NCI-H526 (cell line): ENCODE measurements at regions not wholly inside any gene's neighbourhood (a gene's known extent, or its start where the extent isn't known, plus 50 kb on each side); places are given as distances from the start of the nearest gene placed in this dataset.

ENCODE experiments used
- DNase-seq, 2 experiments: peaks; one replicate each; lab custom pipeline; 2025; lab: John Stamatoyannopoulos, UW

DNA sequence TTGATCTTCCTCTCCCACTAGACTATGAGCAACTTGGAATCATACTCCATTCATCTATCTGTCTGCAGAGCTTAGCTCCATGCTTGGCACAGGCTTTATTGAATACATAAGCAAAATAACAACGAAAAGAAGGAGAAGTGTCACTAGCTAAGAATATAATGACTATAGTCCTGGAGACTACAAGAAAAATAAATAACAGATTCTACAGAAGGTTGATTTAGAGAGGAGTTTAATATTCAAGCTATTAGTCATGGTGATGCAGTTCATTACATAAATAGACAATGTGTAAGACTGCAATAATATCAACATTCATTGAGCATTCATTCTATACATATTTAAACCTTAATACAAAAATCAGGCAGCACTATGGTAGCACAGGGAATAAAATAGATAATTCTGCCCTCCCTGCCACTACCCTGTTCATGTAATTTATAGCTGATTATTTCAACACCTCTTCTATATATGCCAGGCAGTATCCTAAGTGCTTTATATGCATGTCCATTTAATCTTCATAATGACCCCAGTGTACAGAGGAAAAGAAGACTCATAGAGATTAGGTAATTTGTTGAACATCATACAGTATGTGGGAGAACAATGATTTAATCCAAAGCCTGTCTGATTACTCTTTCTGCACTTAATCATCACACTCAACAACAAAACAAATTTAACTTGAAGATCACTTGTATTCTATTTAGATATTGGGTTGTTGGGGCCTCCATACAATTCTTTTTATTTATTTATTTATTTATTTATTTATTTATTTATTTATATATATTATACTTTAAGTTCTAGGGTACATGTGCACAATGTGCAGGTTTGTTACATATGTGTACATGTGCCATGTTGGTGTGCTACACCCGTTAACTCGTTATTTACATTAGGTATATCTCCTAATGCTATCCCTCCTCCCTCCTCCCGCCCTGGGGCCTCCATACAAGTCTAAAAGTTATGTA, 165.3 kb downstream of the RNF152 start:
- no peak for DNase-seq

GRCh38 chr18:61724532-61724931, 168.3 kb downstream of the RNF152 start:
- no peak for DNase-seq

DNA sequence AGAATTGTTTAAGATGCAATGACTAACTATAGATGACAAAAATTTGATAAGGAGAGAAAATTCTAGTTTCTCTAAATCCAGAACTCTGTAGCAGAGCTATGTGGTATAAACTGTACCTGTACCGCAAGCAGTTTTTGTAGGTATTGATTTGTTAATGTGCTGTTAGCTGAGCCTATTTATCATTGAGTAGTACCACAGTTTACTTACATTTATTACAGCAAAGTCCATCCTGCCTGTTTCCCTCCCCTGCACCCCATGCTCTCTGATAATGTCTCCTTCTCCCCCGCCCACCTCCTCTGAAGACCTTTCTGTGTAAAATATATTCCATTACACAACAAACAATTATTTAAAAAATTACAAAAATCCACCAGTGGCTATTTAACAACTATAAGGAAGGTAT, 170.6 kb downstream of the RNF152 start:
- no peak for DNase-seq

DNA sequence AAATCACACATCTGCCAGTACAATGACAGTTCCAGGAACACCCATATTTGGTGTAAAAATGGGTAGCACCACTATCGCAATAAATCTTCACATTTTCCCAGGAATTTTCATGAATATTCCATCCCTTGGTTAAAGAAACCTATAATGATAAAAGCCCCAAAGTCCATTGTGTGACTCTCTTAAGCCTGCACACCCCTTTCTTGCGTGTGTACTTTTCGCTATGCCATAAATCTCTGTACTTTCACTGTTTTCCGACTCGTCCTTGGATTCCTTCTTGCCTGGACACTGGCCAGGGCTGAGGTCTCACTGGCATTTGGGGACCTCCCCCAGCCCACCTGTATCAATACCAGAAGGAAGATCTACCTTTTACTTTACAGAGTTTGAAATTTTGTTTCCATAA, 172.3 kb downstream of the RNF152 start:
- DNase-seq = no peak

- no peak for DNase-seq
These were observed 173.1 kb downstream of the RNF152 start for GRCh38 chr18:61719671-61720070.

DNA sequence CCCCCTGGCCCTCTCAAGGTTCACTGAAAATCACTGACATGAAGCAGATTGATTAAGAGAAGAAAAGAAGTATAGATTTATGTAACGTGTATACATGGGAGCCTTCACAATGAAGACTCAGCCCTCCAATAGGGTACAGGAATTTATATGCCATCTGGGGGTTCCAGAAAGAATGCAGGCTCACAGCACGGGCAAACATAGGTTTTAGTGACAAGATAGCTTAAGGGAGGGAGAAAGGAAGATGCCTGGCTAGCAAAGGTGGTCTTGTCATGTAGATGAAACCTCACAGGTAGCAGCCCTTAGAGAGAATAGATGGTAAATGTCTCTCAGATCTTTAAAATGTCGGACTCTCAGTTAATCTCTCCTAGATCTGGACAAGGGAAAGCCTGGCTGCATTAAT, 173.9 kb downstream of the RNF152 start:
- no peak for DNase-seq

DNA sequence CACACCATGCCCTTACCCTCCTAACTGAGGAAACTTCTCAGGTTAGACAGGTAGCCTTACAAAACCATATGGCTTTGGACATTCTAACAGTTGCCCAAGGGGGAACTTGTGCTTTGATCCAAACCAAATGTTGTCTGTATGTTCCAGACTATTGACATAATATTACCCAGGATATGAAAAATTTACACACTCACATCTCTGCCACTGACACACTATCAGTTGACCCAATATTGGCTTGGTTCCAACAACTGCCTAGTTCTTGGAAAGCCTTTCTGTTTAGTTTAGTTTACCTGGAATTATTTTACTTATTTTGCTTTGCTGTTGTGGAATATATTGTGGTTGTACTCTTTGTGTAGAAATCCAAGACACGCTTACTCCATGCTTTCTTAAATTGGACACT, 178.4 kb downstream of the RNF152 start:
- no peak for DNase-seq

GRCh38 chr18:61713502-61713901, 179.3 kb downstream of the RNF152 start:
- DNase-seq = no peak

- no peak for DNase-seq
These were observed 182.7 kb downstream of the RNF152 start for GRCh38 chr18:61710082-61710620.

- DNase-seq = no peak
These were observed 186.4 kb downstream of the RNF152 start for GRCh38 chr18:61706276-61706915.

- no peak for DNase-seq
These were observed 189.3 kb downstream of the RNF152 start for GRCh38 chr18:61703508-61703907.

- DNase-seq = no peak
These were observed 190.8 kb downstream of the RNF152 start for GRCh38 chr18:61702007-61702406.

DNA sequence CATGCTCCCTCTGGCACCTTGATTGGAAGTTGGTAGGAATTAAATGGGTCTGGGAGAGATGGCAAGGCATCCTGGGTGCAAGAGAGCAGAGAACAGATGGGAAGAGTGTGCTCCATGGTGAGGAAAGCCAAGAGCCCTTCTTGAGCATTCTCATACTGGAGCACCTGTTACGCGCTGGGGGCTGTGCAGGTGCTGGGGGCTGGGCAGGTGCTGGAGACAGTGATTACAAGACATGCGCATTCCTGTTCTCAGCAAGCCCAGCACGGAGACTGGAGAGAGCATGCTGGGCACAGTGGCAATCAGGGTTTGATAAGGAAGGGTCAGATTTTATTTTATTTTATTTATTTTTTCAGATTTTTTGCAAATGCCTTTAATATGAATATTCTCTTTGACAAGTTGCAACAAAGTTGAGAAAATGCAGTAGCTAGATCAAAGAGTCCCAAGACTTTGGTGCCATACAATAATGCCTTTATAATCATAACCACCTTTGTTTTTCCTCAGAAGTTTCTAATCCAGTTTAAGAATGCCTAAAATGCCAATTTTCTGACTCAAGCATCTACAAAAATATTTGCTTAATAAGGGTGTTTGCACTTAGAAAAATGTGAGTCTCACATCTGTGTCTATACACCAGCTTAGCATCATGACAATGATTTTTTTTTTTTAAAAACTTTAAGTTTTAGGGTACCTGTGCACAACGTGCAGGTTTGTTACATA, 193.3 kb downstream of the RNF152 start:
- no peak for DNase-seq

- DNase-seq = no peak
These were observed 195.4 kb downstream of the RNF152 start for GRCh38 chr18:61697306-61697909.

DNA sequence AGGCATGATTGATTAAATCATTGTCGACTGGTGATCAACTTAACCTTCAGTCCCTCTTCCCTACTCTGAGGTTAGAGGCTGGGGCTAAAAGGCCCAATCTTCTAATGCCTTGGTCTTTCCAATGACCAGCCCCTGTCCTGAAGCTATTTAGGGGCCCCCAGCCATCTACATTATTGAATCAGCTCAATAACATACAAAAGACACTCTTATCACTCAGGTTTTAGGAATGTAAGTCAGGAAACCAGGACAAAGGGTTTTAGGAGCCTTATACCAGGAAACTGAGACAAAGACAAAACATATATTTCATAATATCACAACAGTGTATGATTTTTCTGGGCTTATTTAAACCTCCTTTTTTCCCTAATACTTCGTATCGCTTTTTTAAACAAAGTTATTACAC, 198.6 kb downstream of the RNF152 start:
- DNase-seq = no peak

- DNase-seq = no peak
These were observed 202.2 kb downstream of the RNF152 start for GRCh38 chr18:61690418-61691138.

DNA sequence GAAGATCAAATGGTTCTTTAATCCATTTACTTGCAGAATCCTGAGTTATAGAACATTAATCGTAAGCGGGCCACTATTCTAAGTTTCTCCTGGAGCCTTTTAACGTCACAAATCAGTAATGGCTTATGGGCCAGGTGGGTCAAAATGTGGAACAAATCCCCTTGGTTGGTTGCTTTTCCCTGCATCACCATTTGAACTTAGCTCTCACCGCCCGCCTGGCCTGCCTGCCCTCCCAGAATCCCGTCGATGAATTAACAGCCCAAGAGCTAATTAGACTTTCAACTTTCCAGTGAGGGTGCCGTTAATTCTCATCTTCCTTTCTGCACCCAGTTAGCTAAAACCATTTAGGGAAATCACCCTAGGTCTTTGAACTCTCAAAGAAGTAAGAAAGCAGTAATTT, 205.5 kb downstream of the RNF152 start:
- no peak for DNase-seq

DNA sequence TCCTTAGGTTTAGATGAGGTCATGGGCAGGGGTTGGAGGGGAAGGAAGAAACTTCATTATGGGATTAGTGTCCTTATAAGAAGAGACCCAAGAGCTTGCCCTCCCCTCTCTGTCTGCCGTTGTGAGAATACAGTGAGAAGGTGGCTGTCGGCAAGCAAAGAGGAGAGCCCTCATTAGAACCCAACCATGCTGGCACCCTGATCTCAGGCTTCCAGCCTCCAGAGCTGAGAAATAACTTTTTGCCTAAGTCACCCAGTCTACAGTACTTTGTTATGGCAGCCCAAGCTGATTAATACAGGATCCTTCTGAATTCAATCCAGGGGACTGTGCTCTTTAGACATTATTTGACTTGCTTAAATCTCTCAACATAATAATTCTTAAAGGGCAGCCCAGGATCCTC, 209.0 kb downstream of the RNF152 start:
- DNase-seq = no peak

GRCh38 chr18:61681065-61681464, 211.7 kb downstream of the RNF152 start:
- DNase-seq = no peak

- DNase-seq = no peak
These were observed 213.0 kb downstream of the RNF152 start for GRCh38 chr18:61679836-61680235.

- DNase-seq = no peak
These were observed 215.3 kb downstream of the RNF152 start for GRCh38 chr18:61677435-61677970.
